Activated T-helper 17 cell treated with anti-CD3 and anti-CD28 coated beads, Interleukin-2, amount 50 U/mL, for 72 hours (primary cell): ENCODE measurements at regions not wholly inside any gene's neighbourhood (a gene's known extent, or its start where the extent isn't known, plus 50 kb on each side); places are given as distances from the start of the nearest gene placed in this dataset.
"Not testable (repeated sequence)": the region's sequence is repeated elsewhere in the genome, so short reads cannot be mapped to it uniquely, and the experiment has no call there.

Experiments used
- ATAC-seq: fragments of 150-1000 bp; cut with Tn5 transposase; replicated peaks from 2 replicates; pipeline ENCODE4 v1.10.0; 2021; ENCODE audit warnings: mild to moderate bottlenecking, moderate library complexity
- H3K27ac Mint-ChIP-seq: one replicate; pipeline ENCODE4 v1.8.0; 2022; ENCODE audit warnings: mixed read lengths
- H3K27me3 Mint-ChIP-seq: one replicate; pipeline ENCODE4 v1.8.0; 2022; ENCODE audit warnings: mixed read lengths
- H3K36me3 Mint-ChIP-seq: one replicate; pipeline ENCODE4 v1.8.0; 2022; ENCODE audit warnings: low read depth, mild to moderate bottlenecking, mixed read lengths
- H3K4me1 Mint-ChIP-seq: one replicate; pipeline ENCODE4 v1.8.0; 2022; ENCODE audit warnings: mixed read lengths
- H3K4me3 Mint-ChIP-seq: one replicate; pipeline ENCODE4 v1.8.0; 2022; ENCODE audit warnings: mild to moderate bottlenecking, mixed read lengths
- H3K9me3 Mint-ChIP-seq: one replicate; pipeline ENCODE4 v1.8.0; 2022; ENCODE audit warnings: mixed read lengths

- not testable (repeated sequence) for H3K36me3 Mint-ChIP-seq, H3K4me1 Mint-ChIP-seq, ATAC-seq, H3K9me3 Mint-ChIP-seq, H3K27ac Mint-ChIP-seq, H3K4me3 Mint-ChIP-seq, H3K27me3 Mint-ChIP-seq
Measured at GRCh38 chr3:153570481-153570880, 408.5 kb downstream of the RAP2B start.

- no peak for ATAC-seq
- H3K27me3 Mint-ChIP-seq, result no peaks in the 10 kb centered on the region
- H3K4me1 Mint-ChIP-seq, result peaks cover 5% of the 10 kb centered on the region
- no peak overlapping the region for H3K27ac Mint-ChIP-seq
- no peaks in the 10 kb centered on the region for H3K36me3 Mint-ChIP-seq
- H3K9me3 Mint-ChIP-seq, result no peaks in the 10 kb centered on the region
- H3K4me3 Mint-ChIP-seq, result no peak overlapping the region
Measured at GRCh38 chr3:153572165-153572564, 410.1 kb downstream of the RAP2B start.

- no peak for ATAC-seq
- Mint-ChIP-seq H3K4me1 (peaks cover 5% of the 10 kb centered on the region), H3K27ac (no peak overlapping the region), H3K4me3 (no peak overlapping the region), H3K36me3 (no peaks in the 10 kb centered on the region), H3K27me3 (no peaks in the 10 kb centered on the region), H3K9me3 (no peaks in the 10 kb centered on the region)
Measured at GRCh38 chr3:153572654-153573053, 410.6 kb downstream of the RAP2B start.

GRCh38 chr3:153573481-153573880, 411.5 kb downstream of the RAP2B start:
- H3K27me3 Mint-ChIP-seq, result no peaks in the 10 kb centered on the region
- no peaks in the 10 kb centered on the region for H3K36me3 Mint-ChIP-seq
- no peak overlapping the region for H3K27ac Mint-ChIP-seq
- H3K4me3 Mint-ChIP-seq, result no peak overlapping the region
- ATAC-seq, result no peak
- peaks cover 5% of the 10 kb centered on the region for H3K4me1 Mint-ChIP-seq
- no peaks in the 10 kb centered on the region for H3K9me3 Mint-ChIP-seq

GRCh38 chr3:153574445-153574844, 412.4 kb downstream of the RAP2B start:
- no peak overlapping the region for H3K27ac Mint-ChIP-seq
- ATAC-seq, result no peak
- H3K9me3 Mint-ChIP-seq, result no peaks in the 10 kb centered on the region
- H3K4me1 Mint-ChIP-seq, result peaks cover 5% of the 10 kb centered on the region
- no peaks in the 10 kb centered on the region for H3K36me3 Mint-ChIP-seq
- H3K4me3 Mint-ChIP-seq, result no peak overlapping the region
- no peaks in the 10 kb centered on the region for H3K27me3 Mint-ChIP-seq

GRCh38 chr3:153577059-153577736, 415.2 kb downstream of the RAP2B start:
- Mint-ChIP-seq H3K27ac (peak overlapping the region; percentile 54), H3K9me3 (no peaks in the 10 kb centered on the region), H3K4me1 (peaks cover 5% of the 10 kb centered on the region), H3K27me3 (no peaks in the 10 kb centered on the region), H3K4me3 (no peak overlapping the region), H3K36me3 (no peaks in the 10 kb centered on the region)
- peak; percentile 78 for ATAC-seq

- no peak for ATAC-seq
- Mint-ChIP-seq H3K27me3 (no peaks in the 10 kb centered on the region), H3K9me3 (no peaks in the 10 kb centered on the region), H3K27ac (no peak overlapping the region), H3K4me3 (no peak overlapping the region), H3K36me3 (no peaks in the 10 kb centered on the region), H3K4me1 (peaks cover 5% of the 10 kb centered on the region)
Measured at GRCh38 chr3:153578046-153578445, 416.0 kb downstream of the RAP2B start.

- H3K9me3 Mint-ChIP-seq, result no peaks in the 10 kb centered on the region
- H3K4me3 Mint-ChIP-seq, result no peak overlapping the region
- no peak for ATAC-seq
- H3K27ac Mint-ChIP-seq, result no peak overlapping the region
- no peaks in the 10 kb centered on the region for H3K4me1 Mint-ChIP-seq
- H3K27me3 Mint-ChIP-seq, result no peaks in the 10 kb centered on the region
- H3K36me3 Mint-ChIP-seq, result no peaks in the 10 kb centered on the region
Measured at GRCh38 chr3:153590051-153590450, 428.0 kb downstream of the RAP2B start.

- H3K4me1 Mint-ChIP-seq, result no peaks in the 10 kb centered on the region
- H3K4me3 Mint-ChIP-seq, result no peak overlapping the region
- no peaks in the 10 kb centered on the region for H3K9me3 Mint-ChIP-seq
- H3K27me3 Mint-ChIP-seq, result no peaks in the 10 kb centered on the region
- no peaks in the 10 kb centered on the region for H3K36me3 Mint-ChIP-seq
- no peak for ATAC-seq
- no peak overlapping the region for H3K27ac Mint-ChIP-seq
Measured at GRCh38 chr3:153591561-153592245, 429.7 kb downstream of the RAP2B start.

- no peaks in the 10 kb centered on the region for H3K9me3 Mint-ChIP-seq
- no peak overlapping the region for H3K4me3 Mint-ChIP-seq
- no peak overlapping the region for H3K27ac Mint-ChIP-seq
- no peaks in the 10 kb centered on the region for H3K4me1 Mint-ChIP-seq
- H3K36me3 Mint-ChIP-seq, result no peaks in the 10 kb centered on the region
- H3K27me3 Mint-ChIP-seq, result no peaks in the 10 kb centered on the region
- ATAC-seq, result peak; percentile 35
Measured at GRCh38 chr3:153595186-153595815, 433.3 kb downstream of the RAP2B start.

GRCh38 chr3:153596401-153596800, 434.4 kb downstream of the RAP2B start:
- ATAC-seq, result peak; percentile 52
- H3K27me3 Mint-ChIP-seq, result no peaks in the 10 kb centered on the region
- H3K4me3 Mint-ChIP-seq, result no peak overlapping the region
- H3K9me3 Mint-ChIP-seq, result no peaks in the 10 kb centered on the region
- no peak overlapping the region for H3K27ac Mint-ChIP-seq
- no peaks in the 10 kb centered on the region for H3K36me3 Mint-ChIP-seq
- peaks cover 1% of the 10 kb centered on the region for H3K4me1 Mint-ChIP-seq

- Mint-ChIP-seq H3K4me3 (no peak overlapping the region), H3K9me3 (peaks cover 3% of the 10 kb centered on the region), H3K36me3 (no peaks in the 10 kb centered on the region), H3K27me3 (no peaks in the 10 kb centered on the region), H3K4me1 (peaks cover 5% of the 10 kb centered on the region), H3K27ac (no peak overlapping the region)
- ATAC-seq, result no peak
Measured at GRCh38 chr3:153599685-153600084, 437.7 kb downstream of the RAP2B start.

GRCh38 chr3:153600896-153601295, 438.9 kb downstream of the RAP2B start:
- Mint-ChIP-seq H3K4me3 (no peak overlapping the region), H3K36me3 (no peaks in the 10 kb centered on the region), H3K27ac (no peak overlapping the region), H3K9me3 (peaks cover 3% of the 10 kb centered on the region), H3K4me1 (peaks cover 5% of the 10 kb centered on the region), H3K27me3 (peaks cover 3% of the 10 kb centered on the region)
- no peak for ATAC-seq

- H3K27me3 Mint-ChIP-seq, result peaks cover 6% of the 10 kb centered on the region
- H3K4me1 Mint-ChIP-seq, result peaks cover 5% of the 10 kb centered on the region
- ATAC-seq, result no peak
- H3K9me3 Mint-ChIP-seq, result peaks cover 3% of the 10 kb centered on the region
- H3K4me3 Mint-ChIP-seq, result no peak overlapping the region
- no peaks in the 10 kb centered on the region for H3K36me3 Mint-ChIP-seq
- H3K27ac Mint-ChIP-seq, result peak overlapping the region; percentile 50
Measured at GRCh38 chr3:153601374-153601853, 439.4 kb downstream of the RAP2B start.

GRCh38 chr3:153602801-153603200, 440.8 kb downstream of the RAP2B start:
- peaks cover 5% of the 10 kb centered on the region for H3K4me1 Mint-ChIP-seq
- no peaks in the 10 kb centered on the region for H3K36me3 Mint-ChIP-seq
- peaks cover 6% of the 10 kb centered on the region for H3K27me3 Mint-ChIP-seq
- H3K4me3 Mint-ChIP-seq, result no peak overlapping the region
- ATAC-seq, result no peak
- H3K27ac Mint-ChIP-seq, result no peak overlapping the region
- H3K9me3 Mint-ChIP-seq, result peaks cover 3% of the 10 kb centered on the region
